Activated naive CD8-positive, alpha-beta T cell treated with anti-CD3 and anti-CD28 coated beads, Interleukin-2, amount 50 U/mL, for 16 hours (primary cell): ENCODE measurements at regions not wholly inside any gene's neighbourhood (a gene's known extent, or its start where the extent isn't known, plus 50 kb on each side); places are given as distances from the start of the nearest gene placed in this dataset.

Experiments used
- DNase-seq: peaks from one replicate; pipeline ENCODE4 v3.0.0-alpha.2; 2020; ENCODE audit warnings: low read depth, low spot score

- DNase-seq: no peak
Observed at GRCh38 chr10:29757551-29758297, 123.0 kb upstream of the SVIL start.

DNA sequence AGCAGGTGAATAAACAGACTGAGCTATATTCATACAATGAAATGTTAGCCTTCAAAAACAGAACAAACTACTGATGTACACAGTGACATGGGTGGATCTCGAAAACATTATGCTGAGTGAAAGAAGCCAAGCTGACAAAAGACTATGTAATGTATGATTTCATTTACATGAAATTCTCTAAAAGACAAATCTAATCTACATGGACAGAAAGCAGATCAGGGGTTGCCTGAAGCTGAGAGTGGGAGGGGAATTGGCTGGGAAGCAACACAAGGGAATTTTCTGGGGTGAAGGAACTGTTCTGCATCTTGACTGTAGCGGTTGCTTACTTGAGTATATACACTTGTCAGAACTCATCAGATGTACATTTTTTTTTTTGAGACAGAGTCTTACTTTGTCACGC lies 121.7 kb upstream of the SVIL start:
- no peak for DNase-seq

GRCh38 chr10:29753283-29753682 lies 118.5 kb upstream of the SVIL start:
- DNase-seq: no peak

- no peak for DNase-seq
Observed at GRCh38 chr10:29751684-29752083, 116.9 kb upstream of the SVIL start.

- no peak for DNase-seq
Observed at GRCh38 chr10:29751240-29751639, 116.5 kb upstream of the SVIL start.

GRCh38 chr10:29749150-29749549 lies 114.4 kb upstream of the SVIL start:
- DNase-seq: no peak

DNA sequence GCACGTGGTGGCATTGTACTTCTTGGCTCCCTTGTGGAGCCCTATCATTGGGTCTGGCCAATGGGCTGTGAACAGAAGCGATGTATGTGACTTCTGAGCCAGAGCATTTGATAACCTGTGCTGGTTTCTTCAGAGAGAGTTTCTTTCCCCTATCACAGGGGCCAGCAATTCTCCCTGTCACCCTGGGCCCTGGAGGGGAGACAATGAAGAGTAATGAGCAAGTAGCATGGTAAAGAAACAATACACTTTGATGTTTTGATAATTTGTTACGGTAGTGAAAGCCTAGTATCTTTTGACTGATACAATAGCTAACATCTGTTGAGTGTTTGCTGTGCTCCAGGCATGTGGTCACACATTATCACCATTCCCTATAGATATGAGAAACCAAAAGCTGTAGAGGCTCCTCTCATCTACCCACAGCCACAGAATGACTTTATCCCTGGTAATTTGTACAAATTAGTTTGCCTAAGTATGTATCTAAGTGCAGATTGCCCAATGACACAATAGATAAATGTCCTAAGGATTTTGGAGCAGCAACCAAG lies 113.4 kb upstream of the SVIL start:
- no peak for DNase-seq

DNA sequence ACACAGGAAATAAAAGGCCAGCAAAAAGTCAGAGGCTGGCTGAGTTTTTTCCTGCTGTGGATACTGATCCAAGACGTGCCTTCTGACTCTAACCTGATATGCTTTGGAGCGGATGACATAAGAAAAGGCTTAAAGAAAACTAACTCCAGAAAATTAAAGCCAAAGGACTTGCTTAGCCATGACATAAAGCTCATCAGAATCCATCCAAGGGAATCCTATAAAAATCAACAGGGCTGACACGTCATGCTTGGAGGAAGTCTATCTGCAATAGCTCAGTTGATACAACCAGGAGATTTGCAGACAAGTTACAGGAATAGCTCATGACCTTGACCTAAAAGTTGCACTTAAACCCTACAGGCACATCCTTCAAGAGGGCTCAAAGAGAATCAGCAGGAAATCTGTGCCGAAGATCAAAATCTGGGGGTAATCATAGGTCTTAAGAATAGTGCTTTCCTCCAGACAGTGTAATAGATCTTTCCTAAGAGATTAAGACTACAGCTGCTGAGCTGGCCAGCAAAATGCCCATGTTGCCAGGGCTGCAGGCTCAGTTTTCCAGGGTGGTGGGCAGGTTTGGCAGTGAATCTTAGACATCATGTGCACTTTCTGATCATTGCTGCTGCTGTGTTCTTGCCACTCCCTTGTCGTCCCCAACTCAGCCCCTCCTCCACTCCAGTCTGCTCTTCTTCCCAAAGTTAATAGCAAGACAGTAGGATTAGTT lies 111.5 kb upstream of the SVIL start:
- DNase-seq: no peak

DNA sequence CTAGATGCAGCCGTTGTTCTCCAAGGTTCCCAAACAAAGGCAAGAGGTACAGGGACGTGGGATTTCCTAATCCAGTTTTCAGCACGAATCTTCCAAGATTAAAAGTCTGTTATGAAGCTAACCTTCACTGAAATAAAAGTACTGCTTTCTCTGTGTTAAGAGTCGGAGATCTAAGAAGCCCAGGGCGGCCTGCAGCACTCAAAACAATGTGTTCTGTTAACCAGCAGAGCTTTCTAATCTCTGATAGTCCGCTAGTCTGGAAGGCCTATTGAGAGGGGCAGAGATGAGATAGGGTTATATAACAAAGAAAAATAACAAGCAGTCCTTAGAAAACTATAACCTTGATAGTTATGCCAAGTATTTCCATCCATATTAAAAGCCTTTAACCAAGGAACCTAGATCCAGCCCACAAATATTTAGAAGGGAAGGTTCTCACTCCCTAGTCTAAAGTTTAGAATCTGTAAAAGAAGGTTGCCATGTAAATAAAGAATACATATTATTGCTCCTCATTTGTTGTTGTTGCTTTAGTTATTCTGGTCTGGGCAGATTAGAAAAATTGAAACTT lies 106.3 kb upstream of the SVIL start:
- DNase-seq: no peak

DNA sequence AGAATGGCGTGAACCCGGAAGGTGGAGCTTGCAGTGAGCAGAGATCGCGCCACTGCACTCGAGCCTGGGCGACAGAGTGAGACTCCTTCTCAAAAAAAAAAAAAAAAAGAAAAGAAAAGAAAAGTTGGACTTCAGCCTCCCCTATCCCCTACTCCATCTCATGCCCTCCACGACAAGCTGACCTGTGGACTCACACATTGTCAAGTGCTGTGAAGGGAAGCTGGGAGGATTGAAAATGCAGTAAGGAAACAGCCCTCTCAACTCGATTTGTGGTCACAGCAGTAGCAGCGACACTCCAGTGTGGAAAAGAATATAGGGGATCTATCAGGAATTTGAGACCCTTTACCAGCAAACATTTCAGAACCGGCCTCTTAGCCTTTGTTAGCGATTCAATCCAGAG lies 103.6 kb upstream of the SVIL start:
- DNase-seq: no peak

GRCh38 chr10:29737074-29737593 lies 102.4 kb upstream of the SVIL start:
- no peak for DNase-seq

GRCh38 chr10:29736366-29737073 lies 101.7 kb upstream of the SVIL start:
- no peak for DNase-seq

GRCh38 chr10:29735628-29736365 lies 101.0 kb upstream of the SVIL start:
- peak; percentile 70 for DNase-seq

GRCh38 chr10:29734962-29735627 lies 100.3 kb upstream of the SVIL start:
- no peak for DNase-seq

DNA sequence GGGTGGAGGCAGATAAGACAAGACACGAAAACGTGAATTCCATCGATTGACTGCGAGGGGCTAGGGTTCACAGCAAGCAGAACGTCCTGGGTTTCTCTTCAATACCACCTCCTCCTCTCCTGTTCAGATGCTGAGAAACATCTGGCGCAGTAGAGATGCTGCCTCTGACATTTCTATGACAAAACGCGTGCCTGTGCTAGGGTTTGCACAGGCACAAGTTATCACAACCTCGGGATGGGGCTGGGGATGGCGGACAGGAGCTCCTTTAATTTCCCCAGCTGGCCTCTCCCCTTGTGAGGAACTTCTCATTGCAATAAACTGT lies 99.8 kb upstream of the SVIL start:
- no peak for DNase-seq

DNA sequence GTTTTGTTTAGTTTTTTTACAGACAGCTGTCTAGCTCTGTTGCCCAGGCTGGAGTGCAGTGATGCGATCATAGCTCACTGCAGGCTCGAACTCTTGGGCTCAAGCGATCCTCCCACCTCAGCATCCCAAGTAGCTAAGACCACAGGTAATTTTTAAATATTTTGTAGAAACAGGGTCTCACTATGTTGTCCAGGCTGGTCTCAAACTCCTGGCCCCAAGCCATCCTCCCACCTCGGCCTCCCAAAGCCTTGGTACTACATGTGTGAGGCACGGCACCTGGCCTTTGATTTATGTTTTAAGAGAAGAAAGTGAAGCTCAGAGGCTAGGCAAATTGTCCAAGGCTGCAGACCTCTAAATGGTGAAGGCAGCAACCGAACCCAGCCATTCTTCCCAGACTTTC lies 98.6 kb upstream of the SVIL start:
- no peak for DNase-seq

- no peak for DNase-seq
Observed at GRCh38 chr10:29732918-29733317, 98.1 kb upstream of the SVIL start.

DNA sequence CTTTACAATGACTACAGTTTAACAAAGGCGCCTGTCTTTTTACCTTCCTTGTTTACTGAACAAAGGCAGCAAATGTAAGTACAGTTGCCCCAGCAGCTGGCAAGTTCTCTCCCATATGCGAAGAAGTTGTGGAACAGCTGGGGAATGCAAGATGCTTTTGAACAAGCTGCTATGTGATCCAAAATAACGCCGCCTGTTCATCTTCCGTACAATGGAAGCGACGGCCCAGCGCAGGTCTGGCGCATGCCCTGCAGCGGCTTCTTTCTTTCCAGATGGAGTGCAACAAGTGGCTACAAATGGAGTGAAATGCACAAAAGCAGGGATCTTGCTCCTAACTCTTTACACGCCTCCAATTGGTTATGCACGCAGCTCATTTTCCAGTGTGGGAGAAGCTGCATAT lies 97.0 kb upstream of the SVIL start:
- DNase-seq: no peak

DNA sequence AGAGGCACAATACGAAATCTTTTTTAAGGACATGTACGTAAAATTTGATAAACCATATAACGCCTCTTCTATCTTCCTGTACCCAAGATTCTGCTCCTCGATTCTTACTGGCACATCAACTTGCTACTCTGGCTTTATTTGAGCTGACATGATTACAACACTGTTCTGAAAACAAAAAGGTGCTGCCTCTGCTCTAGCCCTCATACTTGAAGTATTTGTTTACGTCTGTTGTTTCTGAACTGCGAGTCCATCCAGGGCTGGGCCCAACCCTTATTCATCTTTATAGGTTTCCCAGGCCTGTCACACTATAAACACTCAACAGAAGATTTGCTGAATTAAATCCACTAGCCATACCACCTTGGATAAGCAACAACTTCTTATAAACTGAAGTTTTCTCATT lies 96.2 kb upstream of the SVIL start:
- DNase-seq: no peak

- DNase-seq: no peak
Observed at GRCh38 chr10:29730458-29730857, 95.7 kb upstream of the SVIL start.

- no peak for DNase-seq
Observed at GRCh38 chr10:29728541-29729049, 93.8 kb upstream of the SVIL start.
